ENCODE measurements at regions not wholly inside any gene's neighbourhood (a gene's known extent, or its start where the extent isn't known, plus 50 kb on each side); places are given as distances from the start of the nearest gene placed in this dataset.
"Not testable (repeated sequence)": the region's sequence is repeated elsewhere in the genome, so short reads cannot be mapped to it uniquely, and the experiment has no call there.

DNA sequence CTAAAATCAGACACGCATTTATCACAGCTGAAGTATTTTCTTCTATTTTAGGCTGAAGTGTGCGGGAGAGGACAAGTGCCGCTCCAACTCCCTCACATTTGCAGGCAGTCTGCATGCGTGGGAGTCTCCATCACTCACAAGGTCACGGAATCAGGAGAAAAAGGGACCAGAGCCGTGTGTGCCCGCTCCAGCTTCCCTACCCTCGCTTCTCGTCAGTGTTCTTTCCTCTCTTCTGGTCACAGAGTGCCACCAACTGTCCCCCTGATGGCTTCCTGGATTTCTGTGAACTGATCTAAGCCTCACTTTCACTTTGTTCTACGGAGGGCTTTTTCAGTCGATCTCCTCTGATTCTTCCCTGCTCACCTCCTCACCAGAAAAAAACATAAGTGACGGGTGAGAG, 407.4 kb upstream of the AADAT start:
- TF ChIP-seq, protein P1, sequence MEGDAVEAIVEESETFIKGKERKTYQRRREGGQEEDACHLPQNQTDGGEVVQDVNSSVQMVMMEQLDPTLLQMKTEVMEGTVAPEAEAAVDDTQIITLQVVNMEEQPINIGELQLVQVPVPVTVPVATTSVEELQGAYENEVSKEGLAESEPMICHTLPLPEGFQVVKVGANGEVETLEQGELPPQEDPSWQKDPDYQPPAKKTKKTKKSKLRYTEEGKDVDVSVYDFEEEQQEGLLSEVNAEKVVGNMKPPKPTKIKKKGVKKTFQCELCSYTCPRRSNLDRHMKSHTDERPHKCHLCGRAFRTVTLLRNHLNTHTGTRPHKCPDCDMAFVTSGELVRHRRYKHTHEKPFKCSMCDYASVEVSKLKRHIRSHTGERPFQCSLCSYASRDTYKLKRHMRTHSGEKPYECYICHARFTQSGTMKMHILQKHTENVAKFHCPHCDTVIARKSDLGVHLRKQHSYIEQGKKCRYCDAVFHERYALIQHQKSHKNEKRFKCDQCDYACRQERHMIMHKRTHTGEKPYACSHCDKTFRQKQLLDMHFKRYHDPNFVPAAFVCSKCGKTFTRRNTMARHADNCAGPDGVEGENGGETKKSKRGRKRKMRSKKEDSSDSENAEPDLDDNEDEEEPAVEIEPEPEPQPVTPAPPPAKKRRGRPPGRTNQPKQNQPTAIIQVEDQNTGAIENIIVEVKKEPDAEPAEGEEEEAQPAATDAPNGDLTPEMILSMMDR (conservative IDR thresholded peaks at IDR 0.05; ENCODE audit: control insufficient read depth, insufficient read depth, low read depth, low read length): no peak
- H3K4me3 ChIP-seq (ENCODE audit: control insufficient read depth, low read depth, low read length): peak overlapping the region; percentile 15
- DNase-seq (ENCODE audit: low read depth): peak; percentile 9

DNA sequence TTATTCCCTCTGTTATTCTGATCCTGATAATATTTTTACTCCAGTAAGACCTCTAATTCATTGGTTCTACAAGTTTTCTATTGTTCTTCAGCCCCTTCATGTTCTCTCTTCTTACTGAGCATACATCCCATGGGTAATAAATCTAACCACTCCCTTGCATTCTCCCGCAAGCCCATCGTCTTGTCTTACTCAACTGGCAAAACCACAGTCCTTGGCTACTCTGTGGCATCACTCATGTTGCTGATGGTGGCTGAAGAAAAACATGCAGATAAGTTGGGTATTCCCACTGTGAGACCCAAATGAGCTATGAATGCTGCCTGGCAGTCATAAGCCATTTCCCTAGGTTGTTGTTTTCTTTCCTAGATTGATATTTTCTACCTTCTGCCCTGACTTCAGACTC, 402.2 kb upstream of the AADAT start:
- no peak overlapping the region for H3K4me3 ChIP-seq (ENCODE audit: control insufficient read depth, low read depth, low read length)
- TF ChIP-seq, protein P1 (conservative IDR thresholded peaks at IDR 0.05; ENCODE audit: control insufficient read depth, insufficient read depth, low read depth, low read length): no peak
- no peak for DNase-seq (ENCODE audit: low read depth)

DNA sequence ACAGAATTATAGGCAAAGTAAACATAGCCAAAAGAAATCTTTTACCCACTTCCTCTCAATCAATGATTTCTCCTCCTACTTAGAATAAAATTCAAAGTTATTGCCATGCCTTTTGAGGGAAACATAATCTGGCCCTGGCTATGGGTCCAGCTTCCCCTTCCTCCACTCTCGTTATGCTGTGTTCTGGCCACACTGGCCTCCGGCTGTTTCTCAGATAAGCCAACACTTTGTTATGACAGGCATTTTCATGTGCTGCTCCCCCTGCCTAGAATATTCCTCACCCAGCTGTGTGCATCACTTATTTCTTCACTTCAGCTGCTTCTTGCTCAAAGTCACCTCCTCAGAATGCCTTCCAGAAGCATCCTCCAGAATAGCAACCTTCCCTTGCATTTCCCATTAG, 386.6 kb upstream of the AADAT start:
- TF ChIP-seq, protein P1 (conservative IDR thresholded peaks at IDR 0.05; ENCODE audit: control insufficient read depth, insufficient read depth, low read depth, low read length): no peak
- H3K4me3 ChIP-seq (ENCODE audit: control insufficient read depth, low read depth, low read length): no peak overlapping the region
- DNase-seq (ENCODE audit: low read depth): no peak

DNA sequence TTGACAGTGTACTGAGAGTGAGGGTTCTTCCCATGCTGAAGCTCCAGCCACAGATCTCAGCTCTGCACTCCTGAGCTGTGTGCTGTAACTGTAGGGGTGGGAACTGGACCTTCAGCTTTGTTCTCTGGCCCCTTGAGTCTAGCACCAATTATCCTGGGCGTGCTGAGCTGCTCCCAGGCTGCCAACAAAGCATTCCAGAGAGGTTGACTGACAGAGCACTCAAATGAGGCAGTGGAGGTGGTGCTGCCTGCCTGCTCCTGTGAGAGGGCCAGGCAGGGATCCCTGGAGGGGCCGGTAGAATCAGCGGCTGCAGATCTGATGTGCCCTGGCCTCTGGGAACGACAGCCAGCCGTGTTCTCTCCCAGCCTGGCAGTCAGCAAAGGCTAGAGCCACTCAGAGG, 375.7 kb upstream of the AADAT start:
- TF ChIP-seq, protein P1 (conservative IDR thresholded peaks at IDR 0.05; ENCODE audit: control insufficient read depth, insufficient read depth, low read depth, low read length): no peak
- no peak for DNase-seq (ENCODE audit: low read depth)
- H3K4me3 ChIP-seq (ENCODE audit: control insufficient read depth, low read depth, low read length): no peak overlapping the region

DNA sequence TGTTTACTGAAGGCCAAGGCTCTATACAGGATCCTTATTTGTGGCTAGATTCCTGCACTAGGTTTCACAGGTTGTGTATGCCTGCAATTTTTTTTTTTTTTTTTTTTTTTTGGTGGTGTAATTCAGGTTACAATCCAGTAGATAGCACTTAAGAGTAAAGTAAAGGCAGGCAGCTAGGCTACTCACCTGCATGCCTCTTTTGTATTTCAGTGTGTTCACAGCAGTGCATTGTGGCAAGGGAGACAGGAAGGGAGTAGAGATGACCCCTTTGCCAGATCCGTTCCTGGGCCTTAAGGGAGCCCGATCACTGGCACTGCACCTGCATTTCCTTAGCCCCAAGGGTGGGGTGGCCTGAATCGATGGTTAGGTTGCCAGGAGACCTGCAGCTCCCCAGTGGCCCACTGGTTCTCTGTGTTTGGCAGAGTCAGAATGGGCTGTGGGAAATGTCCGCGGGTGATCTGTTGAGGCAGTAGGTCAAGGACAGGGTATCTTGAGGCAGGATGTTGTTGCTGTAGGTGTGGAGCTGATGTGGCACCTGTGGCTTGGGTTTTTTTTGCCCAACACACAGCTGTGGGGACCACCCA, 374.9 kb upstream of the AADAT start:
- TF ChIP-seq, protein P1 (conservative IDR thresholded peaks at IDR 0.05; ENCODE audit: control insufficient read depth, insufficient read depth, low read depth, low read length): no peak
- no peak overlapping the region for H3K4me3 ChIP-seq (ENCODE audit: control insufficient read depth, low read depth, low read length)
- no peak for DNase-seq (ENCODE audit: low read depth)

DNA sequence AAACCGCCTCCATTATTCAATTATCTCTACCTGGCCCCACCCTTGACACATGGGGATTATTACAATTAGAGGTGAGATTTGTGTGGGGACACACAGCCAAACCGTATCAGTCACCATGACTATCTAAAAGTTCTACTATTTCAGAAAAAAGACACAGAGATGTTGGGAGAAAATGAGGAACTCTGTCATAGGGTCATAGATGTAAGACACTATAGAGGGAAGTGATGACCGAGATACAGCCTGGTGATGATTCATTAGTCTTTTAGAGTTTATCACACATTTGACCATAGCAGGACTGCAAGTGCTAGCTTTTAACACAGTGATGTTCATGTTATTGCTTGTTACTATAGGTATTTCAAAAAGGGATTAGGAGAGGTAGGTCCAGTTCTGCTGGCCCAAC, 357.0 kb upstream of the AADAT start:
- H3K4me3 ChIP-seq (ENCODE audit: control insufficient read depth, low read depth, low read length): no peak overlapping the region
- TF ChIP-seq, protein P1 (conservative IDR thresholded peaks at IDR 0.05; ENCODE audit: control insufficient read depth, insufficient read depth, low read depth, low read length): no peak
- DNase-seq (ENCODE audit: low read depth): no peak

DNA sequence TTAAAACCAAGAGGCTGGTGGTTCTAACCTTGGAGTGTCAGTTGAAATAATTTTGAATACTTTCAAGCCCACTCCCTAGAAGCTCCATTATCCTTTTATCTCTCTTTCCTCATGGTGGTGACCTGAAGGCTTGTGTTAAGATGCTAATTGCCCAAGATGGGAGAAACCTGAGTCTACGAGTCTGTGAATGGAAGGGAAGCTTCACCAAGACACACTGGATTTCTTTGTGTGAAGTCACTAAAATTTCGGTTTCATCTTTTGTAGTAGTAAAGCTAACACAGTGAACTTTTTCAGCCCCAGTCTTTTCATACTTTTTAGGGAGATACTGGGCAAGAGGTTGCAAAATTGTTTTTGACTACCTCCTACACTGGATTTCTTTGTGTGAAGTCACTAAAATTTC, 351.4 kb upstream of the AADAT start:
- DNase-seq (ENCODE audit: low read depth); H3K4me3 ChIP-seq (ENCODE audit: control insufficient read depth, low read depth, low read length): not testable (repeated sequence)
